Right renal pelvis (tissue), 4 donors: ENCODE measurements at regions not wholly inside any gene's neighbourhood (a gene's known extent, or its start where the extent isn't known, plus 50 kb on each side); places are given as distances from the start of the nearest gene placed in this dataset.
"Not testable (repeated sequence)": the region's sequence is repeated elsewhere in the genome, so short reads cannot be mapped to it uniquely, and the experiment has no call there.

ENCODE experiments used
- DNase-seq, 4 donors: peaks; one replicate each; pipeline ENCODE4 v3.0.0-alpha.2; 2013; ENCODE audit warnings: low read depth in 4 of 4, low spot score in 3 of 4, missing footprints in 1 of 4

GRCh38 chr4:64216741-64217140 is 192.5 kb downstream of the TECRL start:
- no peak for DNase-seq

GRCh38 chr4:64205376-64205775 is 203.9 kb downstream of the TECRL start:
- DNase-seq = no peak

DNA sequence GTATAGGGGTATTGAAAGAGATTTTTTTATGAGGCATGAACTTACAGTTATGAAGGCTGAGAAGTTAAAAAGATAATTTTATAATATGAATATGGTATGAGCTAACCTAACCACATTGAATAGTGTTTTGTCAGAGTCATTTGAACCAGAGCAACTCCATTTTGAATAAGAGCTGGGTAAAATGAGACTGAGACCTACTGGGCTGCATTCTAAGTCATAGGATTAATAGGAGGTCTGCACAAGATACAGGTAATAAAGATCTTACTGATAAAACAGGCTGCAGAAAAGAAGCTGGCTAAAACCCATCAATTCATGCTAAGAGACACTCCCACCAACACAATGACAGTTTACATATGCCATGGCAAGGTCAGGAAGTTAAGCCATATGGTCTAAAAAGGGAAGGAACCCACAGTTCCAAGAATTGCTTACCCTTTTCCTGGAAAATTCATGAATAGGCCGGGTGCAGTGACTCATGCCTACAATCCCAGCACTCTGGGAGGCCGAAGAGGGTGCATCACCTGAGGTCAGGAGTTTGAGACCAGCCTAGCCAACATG is 209.2 kb downstream of the TECRL start:
- DNase-seq = no peak

DNA sequence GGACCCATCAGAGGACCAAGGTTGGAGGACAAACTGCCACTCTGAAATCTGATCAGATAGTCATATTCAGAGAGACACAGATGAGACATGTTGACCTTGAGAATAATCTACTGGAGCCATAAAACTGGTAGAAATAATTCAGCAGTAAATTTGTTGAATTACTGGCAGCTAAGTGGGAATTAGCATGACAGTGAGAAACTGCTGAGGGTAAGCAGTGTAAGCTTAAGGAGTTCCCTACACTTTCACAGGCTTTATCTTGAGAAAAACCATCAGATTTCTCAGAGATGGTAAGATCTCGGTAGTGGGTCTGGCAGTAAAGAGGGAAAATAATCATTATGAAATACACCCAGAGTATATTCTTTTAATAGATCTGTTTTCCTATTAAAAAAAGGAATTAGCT is 213.7 kb downstream of the TECRL start:
- no peak for DNase-seq

GRCh38 chr4:64192731-64193412 is 216.4 kb downstream of the TECRL start:
- DNase-seq = no peak

DNA sequence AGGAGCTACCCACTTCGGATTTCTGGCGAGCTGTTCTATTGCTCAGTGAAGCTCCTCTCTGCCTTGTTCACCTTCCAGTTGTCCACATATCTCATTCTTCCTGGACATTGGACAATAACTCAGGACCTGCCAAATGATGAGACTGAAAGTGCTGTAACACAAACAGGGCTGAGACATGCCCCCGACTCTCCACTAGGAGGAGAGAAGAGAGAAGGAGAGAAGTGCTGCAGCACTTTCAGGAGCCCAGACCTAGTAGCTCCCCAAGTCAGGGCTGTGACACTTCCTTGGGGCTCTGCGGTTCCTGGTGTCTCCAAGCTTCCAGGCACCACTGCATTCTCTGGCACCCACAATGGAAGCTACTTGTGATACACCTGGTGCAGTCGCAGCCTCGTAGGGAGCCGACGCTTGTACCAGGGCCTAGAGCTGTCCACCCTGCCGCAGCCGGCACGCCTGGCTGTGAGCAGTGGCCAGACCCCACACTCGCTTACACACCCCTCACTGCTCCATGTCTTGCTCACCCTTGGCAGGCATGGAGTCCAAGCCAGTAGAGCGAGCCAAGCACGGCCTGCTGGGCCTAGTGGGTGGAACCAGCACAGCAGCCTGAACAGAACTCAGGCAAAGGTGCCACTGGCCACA is 234.9 kb downstream of the TECRL start:
- DNase-seq = no peak

GRCh38 chr4:64166365-64166764 is 242.9 kb downstream of the TECRL start:
- no peak for DNase-seq

GRCh38 chr4:64158648-64159326 is 250.5 kb downstream of the TECRL start:
- DNase-seq = peak; percentile 16 to 44 (median 34)

GRCh38 chr4:64157397-64157796 is 251.9 kb downstream of the TECRL start:
- DNase-seq = no peak

DNA sequence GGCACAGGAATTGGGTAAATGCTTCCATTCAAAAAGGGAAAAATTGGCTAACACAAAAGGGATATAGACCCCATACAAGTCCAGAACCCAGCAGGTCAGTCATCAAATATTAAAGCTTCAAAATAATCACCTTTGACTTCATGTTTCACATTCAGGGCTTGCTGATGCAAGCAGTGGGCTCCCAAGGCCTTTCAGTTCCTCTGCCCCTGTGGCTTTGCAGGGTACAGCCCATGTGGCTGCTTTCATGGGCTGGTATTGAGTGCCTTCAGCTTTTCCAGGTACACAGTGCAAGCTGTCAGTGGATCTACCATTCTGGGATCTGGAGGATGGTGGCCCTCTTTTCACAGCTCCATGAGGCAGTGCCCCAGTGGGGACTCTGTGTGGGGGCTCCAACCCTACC is 253.0 kb downstream of the TECRL start:
- DNase-seq = no peak

GRCh38 chr4:64146030-64146429 is 263.2 kb downstream of the TECRL start:
- no peak for DNase-seq

GRCh38 chr4:64144994-64145393 is 264.3 kb downstream of the TECRL start:
- no peak for DNase-seq

GRCh38 chr4:64130907-64131306 is 278.3 kb downstream of the TECRL start:
- no peak for DNase-seq

- no peak for DNase-seq
Observed at GRCh38 chr4:64125354-64125753, 283.9 kb downstream of the TECRL start.

DNA sequence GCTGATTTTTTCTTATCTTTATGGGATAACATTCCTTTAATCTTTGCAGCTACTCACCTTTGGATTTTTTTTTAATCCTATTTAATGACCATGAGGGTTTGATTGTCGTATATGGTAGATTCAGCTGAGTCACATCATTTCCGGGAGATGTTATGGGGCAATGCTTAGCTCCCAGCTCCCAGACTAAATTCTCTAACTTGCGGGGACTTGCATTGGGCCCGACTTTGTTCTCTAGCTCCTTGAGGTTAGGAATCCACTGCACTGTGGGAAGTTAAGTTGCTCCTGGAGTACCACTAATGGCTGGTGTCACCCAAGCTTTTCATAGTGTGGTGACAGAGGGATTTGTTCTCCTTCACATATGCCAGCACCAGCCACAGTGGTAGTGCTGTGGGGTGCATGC is 287.4 kb downstream of the TECRL start:
- DNase-seq = no peak

DNA sequence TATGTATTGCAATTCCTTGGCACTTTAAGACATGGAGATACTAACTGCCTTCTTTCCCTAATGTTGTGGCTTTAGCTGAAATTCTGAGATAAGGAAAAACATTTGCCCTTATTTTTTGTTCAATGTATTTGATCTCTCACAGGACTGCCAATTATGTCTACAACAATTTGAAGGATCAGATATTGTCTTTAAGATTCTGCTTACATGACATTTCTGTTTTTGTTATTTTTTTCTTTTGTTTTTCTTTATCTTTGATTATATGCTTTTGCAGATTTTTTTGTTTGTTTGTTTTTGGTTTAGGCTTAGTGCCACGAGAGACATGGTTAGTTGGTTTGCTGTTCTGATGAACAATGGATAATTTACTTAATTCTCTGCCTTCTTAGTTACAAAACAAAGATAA is 303.3 kb downstream of the TECRL start:
- DNase-seq = no peak

GRCh38 chr4:64095398-64095797 is 313.9 kb downstream of the TECRL start:
- no peak for DNase-seq

- no peak for DNase-seq
Observed at GRCh38 chr4:64079316-64079715, 329.9 kb downstream of the TECRL start.

DNA sequence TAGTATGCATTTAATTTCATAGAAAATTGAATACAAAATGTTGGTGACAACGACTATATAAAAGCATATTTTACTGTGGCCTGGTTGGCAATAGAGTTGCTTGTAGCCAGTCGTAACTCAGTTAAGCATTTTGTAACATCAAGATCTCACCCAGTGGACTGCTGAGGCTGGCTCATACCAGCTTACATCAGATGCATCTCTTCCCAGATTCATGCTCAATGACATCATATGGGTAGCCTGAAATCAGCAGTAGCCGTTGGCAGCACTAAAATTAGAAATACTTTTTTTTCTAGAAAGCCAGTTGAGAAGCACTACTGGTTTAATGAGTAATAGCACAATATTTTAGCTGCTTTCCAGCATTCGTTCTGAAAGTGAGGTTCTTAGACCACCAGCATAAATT is 341.2 kb downstream of the TECRL start:
- no peak for DNase-seq

- DNase-seq = no peak
Observed at GRCh38 chr4:64062991-64063390, 346.3 kb downstream of the TECRL start.

DNA sequence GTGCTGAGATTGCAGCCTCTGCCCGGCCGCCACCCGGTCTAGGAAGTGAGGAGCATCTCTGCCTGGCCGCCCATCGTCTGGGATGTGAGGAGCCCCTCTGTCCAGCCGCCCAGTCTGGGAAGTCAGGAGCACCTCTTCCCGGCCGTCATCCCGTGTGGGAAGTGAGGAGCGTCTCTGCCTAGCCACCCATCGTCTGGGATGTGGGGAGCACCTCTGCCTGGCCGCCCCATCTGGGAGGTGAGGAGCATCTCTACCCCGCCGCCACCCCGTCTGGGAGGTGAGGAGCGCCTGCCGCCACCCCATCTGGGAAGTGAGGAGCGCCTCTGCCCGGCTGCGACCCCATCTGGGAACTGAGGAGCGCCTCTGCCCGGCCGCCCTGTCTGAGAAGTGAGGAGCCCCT is 372.2 kb downstream of the TECRL start:
- DNase-seq = not testable (repeated sequence)

DNA sequence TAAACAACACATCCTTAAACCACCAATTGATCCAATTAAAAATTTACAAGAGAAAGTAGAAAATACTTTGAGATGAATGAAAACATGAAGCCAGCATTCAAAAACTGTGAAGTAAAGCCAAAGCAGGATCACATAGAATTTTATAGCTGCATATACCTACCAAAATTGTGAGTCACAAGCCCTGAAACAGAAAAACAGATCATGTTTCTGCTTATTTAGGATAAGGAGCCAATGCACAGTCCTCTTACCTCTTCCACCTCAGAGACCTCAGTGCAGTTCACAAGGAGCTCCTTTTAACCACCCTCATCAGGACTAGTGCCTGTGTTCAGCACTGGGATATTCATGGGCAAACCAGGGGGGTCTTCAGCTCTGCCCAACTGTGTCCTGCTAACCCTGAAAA is 386.7 kb downstream of the TECRL start:
- no peak for DNase-seq
